ENCODE measurements at regions not wholly inside any gene's neighbourhood (a gene's known extent, or its start where the extent isn't known, plus 50 kb on each side); places are given as distances from the start of the nearest gene placed in this dataset.

GRCh38 chr15:92565351-92566125, 90.0 kb downstream of the FAM174B start:
- TF ChIP-seq CTCF (IDR thresholded peaks at IDR 0.05), result no peak

GRCh38 chr15:92561754-92562153, 93.8 kb downstream of the FAM174B start:
- TF ChIP-seq CTCF (IDR thresholded peaks at IDR 0.05), result no peak

GRCh38 chr15:92553317-92553716, 102.3 kb downstream of the FAM174B start:
- TF ChIP-seq CTCF (IDR thresholded peaks at IDR 0.05), result no peak

GRCh38 chr15:92545996-92546395, 109.6 kb downstream of the FAM174B start:
- TF ChIP-seq CTCF (IDR thresholded peaks at IDR 0.05), result no peak

GRCh38 chr15:92541291-92542200, 114.0 kb downstream of the FAM174B start:
- TF ChIP-seq CTCF (IDR thresholded peaks at IDR 0.05), result no peak

- TF ChIP-seq CTCF (IDR thresholded peaks at IDR 0.05), result no peak
These were observed 117.5 kb downstream of the FAM174B start for GRCh38 chr15:92538115-92538514.

- TF ChIP-seq CTCF (IDR thresholded peaks at IDR 0.05), result no peak
These were observed 122.3 kb downstream of the FAM174B start for GRCh38 chr15:92533298-92533697.

Measured in LNCAP (cell line).